GM12873 (cell line): ENCODE measurements at regions not wholly inside any gene's neighbourhood (a gene's known extent, or its start where the extent isn't known, plus 50 kb on each side); places are given as distances from the start of the nearest gene placed in this dataset.

Experiments used
- CTCF ChIP-seq: IDR thresholded peaks from 2 replicates; pipeline ENCODE4 v1.5.1; 2012; ENCODE audit warnings: low read depth, mild to moderate bottlenecking, moderate library complexity, low read length, control low read depth; ENCODE audit not compliant: insufficient read depth; ENCODE audit errors: missing control alignments

DNA sequence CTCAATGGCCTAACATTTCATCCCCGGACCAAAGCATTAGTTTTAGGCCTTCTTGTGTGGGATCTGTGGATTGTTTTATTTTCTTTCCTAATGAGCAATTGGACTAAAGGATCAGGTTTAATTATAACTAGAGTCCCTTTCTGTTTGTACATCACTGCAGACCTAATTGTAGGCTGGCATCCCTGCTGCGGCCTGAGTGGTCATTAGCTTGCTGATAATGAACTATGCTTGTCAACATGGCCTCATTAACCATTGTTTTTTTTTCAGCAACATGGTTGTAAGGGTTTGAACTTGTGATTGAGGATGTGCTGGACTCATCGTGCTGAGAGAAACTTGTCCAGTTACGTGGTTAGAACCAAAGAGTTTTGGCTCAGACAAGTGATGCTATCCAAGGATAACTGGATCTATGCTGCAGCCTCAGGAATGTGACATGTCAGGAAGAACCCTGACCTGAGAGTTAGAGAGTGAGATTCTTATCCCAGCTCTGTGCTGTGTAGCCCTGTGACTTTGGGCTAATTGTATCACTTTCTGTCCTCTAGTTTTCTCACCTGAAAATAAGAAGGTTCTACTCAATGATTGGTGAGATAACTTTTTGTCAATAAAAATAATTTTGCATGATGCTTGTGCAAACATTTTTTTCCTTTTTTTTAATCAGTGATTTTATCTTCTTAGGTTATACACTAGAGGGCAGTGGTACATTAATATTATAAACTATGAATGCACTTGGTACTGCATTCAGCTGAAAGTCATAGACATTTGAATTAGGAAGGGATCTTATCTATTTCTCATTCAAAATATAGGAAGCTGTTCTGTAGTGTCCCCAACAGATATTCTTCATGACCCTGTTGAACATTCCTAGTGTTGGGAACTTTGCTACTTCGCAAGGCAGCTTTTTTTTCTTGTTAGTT lies 140.9 kb downstream of the RNF144B start:
- no peak for TF ChIP-seq CTCF

DNA sequence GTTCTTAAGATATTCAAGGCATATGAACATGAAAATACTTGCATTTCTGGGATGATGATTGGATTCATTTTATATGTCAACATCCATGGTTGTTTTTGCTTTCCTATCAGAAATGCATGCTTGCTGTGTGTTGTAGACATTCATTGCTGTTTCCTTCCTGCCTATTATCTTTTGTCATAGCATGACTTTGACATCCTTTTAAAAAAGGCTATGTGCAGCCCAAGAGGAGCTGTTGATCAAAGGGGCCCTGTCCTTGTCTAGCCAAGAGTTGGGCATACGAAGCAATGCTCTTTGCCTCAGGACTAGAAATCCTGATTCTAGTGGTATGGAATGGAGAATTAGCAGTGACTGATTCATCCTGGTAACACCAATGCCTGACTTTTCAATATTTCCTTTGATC lies 143.1 kb downstream of the RNF144B start:
- TF ChIP-seq CTCF: no peak

GRCh38 chr6:18532139-18532538 lies 145.0 kb downstream of the RNF144B start:
- no peak for TF ChIP-seq CTCF

- TF ChIP-seq CTCF: no peak
Observed at GRCh38 chr6:18533793-18534192, 146.6 kb downstream of the RNF144B start.

DNA sequence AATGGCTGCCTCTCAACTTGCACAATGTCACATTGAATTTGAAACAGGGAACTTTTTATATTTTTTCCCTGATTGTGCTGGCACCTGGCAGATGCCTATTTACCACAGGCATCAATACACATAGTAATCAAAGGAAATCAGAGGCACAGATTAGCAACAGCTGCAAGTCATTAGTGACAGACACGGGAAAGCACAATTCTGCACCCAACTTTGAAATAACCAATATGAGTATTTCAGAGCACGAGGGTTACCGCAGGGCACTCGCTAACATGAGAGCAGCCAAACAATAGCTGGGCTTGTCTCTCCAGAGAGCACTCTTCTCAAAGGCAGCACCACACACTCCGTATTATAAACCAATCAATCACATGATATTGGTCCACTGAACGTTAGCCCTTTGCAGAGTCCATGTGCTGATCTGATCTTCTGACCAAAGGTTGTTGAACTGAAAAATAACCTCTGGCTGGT lies 149.5 kb downstream of the RNF144B start:
- TF ChIP-seq CTCF: no peak

GRCh38 chr6:18538315-18538714 lies 151.2 kb downstream of the RNF144B start:
- no peak for TF ChIP-seq CTCF

- no peak for TF ChIP-seq CTCF
Observed at GRCh38 chr6:18543051-18543450, 155.9 kb downstream of the RNF144B start.
